ENCODE measurements at regions not wholly inside any gene's neighbourhood (a gene's known extent, or its start where the extent isn't known, plus 50 kb on each side); places are given as distances from the start of the nearest gene placed in this dataset.

DNA sequence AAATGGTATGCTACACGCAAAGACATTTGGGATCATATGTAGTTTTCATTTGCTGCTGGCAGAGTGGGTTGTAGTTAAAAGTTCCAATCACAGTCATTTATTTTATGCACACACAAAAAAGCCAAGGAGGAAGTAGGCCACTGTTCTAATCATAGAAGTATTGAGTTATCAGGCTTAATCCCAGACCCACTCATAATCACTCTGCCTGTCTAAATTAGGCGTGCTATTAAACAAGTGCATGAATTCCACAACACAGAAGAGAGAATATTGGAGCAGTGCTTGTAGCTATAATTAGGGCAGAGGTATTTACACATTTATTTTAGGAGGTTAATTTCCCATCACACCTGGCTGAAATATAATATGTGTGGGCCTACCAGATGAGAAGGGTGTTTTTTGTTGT is 65.7 kb upstream of the FIGN start:
- TF ChIP-seq, protein P1, sequence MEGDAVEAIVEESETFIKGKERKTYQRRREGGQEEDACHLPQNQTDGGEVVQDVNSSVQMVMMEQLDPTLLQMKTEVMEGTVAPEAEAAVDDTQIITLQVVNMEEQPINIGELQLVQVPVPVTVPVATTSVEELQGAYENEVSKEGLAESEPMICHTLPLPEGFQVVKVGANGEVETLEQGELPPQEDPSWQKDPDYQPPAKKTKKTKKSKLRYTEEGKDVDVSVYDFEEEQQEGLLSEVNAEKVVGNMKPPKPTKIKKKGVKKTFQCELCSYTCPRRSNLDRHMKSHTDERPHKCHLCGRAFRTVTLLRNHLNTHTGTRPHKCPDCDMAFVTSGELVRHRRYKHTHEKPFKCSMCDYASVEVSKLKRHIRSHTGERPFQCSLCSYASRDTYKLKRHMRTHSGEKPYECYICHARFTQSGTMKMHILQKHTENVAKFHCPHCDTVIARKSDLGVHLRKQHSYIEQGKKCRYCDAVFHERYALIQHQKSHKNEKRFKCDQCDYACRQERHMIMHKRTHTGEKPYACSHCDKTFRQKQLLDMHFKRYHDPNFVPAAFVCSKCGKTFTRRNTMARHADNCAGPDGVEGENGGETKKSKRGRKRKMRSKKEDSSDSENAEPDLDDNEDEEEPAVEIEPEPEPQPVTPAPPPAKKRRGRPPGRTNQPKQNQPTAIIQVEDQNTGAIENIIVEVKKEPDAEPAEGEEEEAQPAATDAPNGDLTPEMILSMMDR (IDR thresholded peaks at IDR 0.05), result no peak
- TF ChIP-seq POLR2A (IDR thresholded peaks at IDR 0.05), result no peak

Data from Peyer's patch (tissue), 4 donors.